Lower leg skin (tissue), 3 donors: ENCODE measurements at regions not wholly inside any gene's neighbourhood (a gene's known extent, or its start where the extent isn't known, plus 50 kb on each side); places are given as distances from the start of the nearest gene placed in this dataset.

Source experiments
- CTCF ChIP-seq, 3 donors: fragments of 450-650 bp; IDR thresholded peaks; one replicate each; pipeline ENCODE4 v1.5.1; 2016; ENCODE audit warnings: antibody characterized with exemption in 3 of 3, mild to moderate bottlenecking in 3 of 3, moderate library complexity in 2 of 3
- POLR2A ChIP-seq, 2 donors: fragments of 450-650 bp; IDR thresholded peaks; one replicate each; pipeline ENCODE4 v1.6.1; 2016 to 2017; ENCODE audit warnings: antibody characterized with exemption in 2 of 2, mild to moderate bottlenecking in 1 of 2, moderate library complexity in 1 of 2

GRCh38 chr17:77610518-77610893 lies 348.0 kb upstream of the TNRC6C start:
- no peak for TF ChIP-seq POLR2A (IDR thresholded peaks at IDR 0.05)
- TF ChIP-seq CTCF (IDR thresholded peaks at IDR 0.05): no peak
